ENCODE measurements at regions not wholly inside any gene's neighbourhood (a gene's known extent, or its start where the extent isn't known, plus 50 kb on each side); places are given as distances from the start of the nearest gene placed in this dataset.
A peak's percentile ranks its signal among the peaks of the same experiment; 100 is the strongest.
"Not testable (repeated sequence)": the region's sequence is repeated elsewhere in the genome, so short reads cannot be mapped to it uniquely, and the experiment has no call there.

DNA sequence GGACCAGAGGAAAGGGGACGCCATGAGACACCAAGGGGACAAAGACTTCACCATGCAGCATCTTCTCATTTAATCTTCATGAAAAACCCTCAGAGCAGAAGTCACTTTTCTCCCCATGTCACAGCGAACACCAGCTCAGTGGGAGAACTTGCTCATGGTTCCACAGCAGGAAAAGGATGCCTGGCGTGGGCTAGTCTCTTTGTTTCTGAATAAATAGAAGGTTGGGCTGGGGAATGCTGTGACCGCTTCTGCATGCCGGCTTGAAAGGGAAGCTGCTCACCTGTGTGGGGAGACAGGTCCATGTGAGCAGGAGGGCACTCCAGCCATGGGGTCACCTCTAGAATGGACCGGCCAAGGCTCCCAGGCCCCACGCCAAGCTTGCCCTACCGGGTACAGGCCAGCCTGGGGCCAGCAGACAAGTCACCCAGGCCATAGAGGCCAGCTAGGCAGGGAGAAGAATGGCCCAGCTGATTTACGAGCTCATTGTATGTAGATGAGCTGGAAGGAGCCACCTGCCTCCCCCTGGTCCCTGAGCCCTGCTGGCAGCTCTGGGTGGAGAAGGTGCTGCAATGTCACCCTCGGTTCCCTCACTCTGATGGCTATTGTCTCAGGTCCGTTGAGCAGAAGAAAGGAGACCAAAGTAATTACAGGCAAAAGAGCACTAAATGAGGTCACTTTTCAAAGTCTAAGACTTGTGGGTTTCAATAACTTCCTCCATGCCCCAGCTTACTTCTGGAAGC is 82.0 kb upstream of the PDZD8 start:
- H3K4me3 Mint-ChIP-seq, result no peak overlapping the region
- peaks cover 7% of the 10 kb centered on the region for H3K9me3 Mint-ChIP-seq
- no peaks in the 10 kb centered on the region for H3K36me3 Mint-ChIP-seq (ENCODE audit: low read depth)
- peak overlapping the region in 1 of 3 experiments; percentile 45 for H3K27ac Mint-ChIP-seq
- TF ChIP-seq, protein P1, sequence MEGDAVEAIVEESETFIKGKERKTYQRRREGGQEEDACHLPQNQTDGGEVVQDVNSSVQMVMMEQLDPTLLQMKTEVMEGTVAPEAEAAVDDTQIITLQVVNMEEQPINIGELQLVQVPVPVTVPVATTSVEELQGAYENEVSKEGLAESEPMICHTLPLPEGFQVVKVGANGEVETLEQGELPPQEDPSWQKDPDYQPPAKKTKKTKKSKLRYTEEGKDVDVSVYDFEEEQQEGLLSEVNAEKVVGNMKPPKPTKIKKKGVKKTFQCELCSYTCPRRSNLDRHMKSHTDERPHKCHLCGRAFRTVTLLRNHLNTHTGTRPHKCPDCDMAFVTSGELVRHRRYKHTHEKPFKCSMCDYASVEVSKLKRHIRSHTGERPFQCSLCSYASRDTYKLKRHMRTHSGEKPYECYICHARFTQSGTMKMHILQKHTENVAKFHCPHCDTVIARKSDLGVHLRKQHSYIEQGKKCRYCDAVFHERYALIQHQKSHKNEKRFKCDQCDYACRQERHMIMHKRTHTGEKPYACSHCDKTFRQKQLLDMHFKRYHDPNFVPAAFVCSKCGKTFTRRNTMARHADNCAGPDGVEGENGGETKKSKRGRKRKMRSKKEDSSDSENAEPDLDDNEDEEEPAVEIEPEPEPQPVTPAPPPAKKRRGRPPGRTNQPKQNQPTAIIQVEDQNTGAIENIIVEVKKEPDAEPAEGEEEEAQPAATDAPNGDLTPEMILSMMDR (IDR thresholded peaks at IDR 0.05; ENCODE audit: unreplicated experiment in 3 of 3), result no peak
- peaks cover 23% of the 10 kb centered on the region for H3K4me1 Mint-ChIP-seq
- peaks cover 11% of the 10 kb centered on the region for H3K27me3 Mint-ChIP-seq (ENCODE audit: low read depth)

DNA sequence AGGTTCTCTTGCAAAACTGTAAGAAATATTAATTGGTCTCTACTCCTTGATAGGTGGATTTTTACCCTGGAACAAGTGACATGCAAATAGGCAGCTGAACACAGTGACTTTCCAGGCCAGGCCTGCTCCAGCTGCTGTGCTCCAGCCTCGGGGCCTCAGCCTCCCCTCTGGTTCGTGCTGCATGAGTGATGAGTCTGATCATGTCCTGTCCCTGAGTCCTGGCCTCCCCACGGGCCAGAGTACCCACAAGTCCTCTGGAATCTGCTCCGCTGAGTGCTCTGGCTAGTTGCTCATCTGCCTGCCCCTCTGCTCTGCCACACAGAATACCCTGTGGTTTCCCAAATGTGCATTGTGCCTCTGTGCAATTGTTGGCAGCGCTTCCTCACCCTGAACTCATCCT is 80.1 kb upstream of the PDZD8 start:
- TF ChIP-seq, protein P1 (IDR thresholded peaks at IDR 0.05; ENCODE audit: unreplicated experiment in 3 of 3), result no peak
- peaks cover 11% of the 10 kb centered on the region for H3K27me3 Mint-ChIP-seq (ENCODE audit: low read depth)
- peaks cover 11% of the 10 kb centered on the region for H3K9me3 Mint-ChIP-seq
- H3K36me3 Mint-ChIP-seq (ENCODE audit: low read depth), result no peaks in the 10 kb centered on the region
- peaks cover 17% of the 10 kb centered on the region for H3K4me1 Mint-ChIP-seq
- no peak overlapping the region for H3K4me3 Mint-ChIP-seq
- no peak overlapping the region for H3K27ac Mint-ChIP-seq

DNA sequence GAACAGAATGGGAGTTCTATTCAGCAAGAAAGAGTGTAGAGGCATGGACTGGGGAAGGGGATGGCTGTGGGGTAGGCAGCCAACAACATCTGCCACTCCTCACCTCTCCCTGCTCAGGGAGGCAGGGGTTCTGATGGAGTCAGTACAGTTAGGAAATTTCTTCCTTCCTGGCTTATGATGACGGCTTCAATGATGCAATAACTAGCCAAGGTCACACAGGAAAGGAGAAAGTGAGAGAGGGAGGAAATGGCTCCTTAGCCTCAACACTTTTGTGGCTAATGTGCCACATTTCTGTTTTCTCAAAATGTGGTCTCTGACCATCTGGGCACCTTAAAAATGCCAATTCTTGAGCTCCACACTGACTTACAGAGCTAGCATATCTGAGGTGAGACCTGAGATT is 79.3 kb upstream of the PDZD8 start:
- TF ChIP-seq, protein P1 (IDR thresholded peaks at IDR 0.05; ENCODE audit: unreplicated experiment in 3 of 3), result no peak
- H3K4me1 Mint-ChIP-seq, result peaks cover 17% of the 10 kb centered on the region
- peaks cover 11% of the 10 kb centered on the region for H3K27me3 Mint-ChIP-seq (ENCODE audit: low read depth)
- H3K4me3 Mint-ChIP-seq, result no peak overlapping the region
- peaks cover 11% of the 10 kb centered on the region for H3K9me3 Mint-ChIP-seq
- H3K36me3 Mint-ChIP-seq (ENCODE audit: low read depth), result no peaks in the 10 kb centered on the region
- no peak overlapping the region for H3K27ac Mint-ChIP-seq

DNA sequence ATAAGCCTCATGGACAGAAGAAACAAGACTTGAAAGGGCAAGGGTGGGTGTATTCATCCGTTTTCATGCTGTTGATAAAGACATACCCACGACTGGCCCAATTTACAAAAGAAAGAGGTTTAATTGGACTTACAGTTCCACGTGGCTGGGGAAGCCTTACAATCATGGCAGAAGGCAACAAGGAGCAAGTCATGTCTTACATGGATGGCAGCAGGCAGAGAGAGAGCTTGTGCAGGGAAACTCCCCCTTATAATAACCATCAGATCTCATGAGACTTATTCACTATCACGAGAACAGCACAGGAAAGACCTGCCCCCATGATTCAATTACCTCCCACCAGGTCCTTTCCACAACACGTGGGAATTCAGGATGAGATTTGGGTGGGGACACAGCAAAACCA is 78.2 kb upstream of the PDZD8 start:
- not testable (repeated sequence) for H3K27ac Mint-ChIP-seq; H3K36me3 Mint-ChIP-seq (ENCODE audit: low read depth); H3K4me3 Mint-ChIP-seq
- peaks cover 20% of the 10 kb centered on the region for H3K4me1 Mint-ChIP-seq
- H3K27me3 Mint-ChIP-seq (ENCODE audit: low read depth), result peaks cover 11% of the 10 kb centered on the region
- H3K9me3 Mint-ChIP-seq, result peaks cover 11% of the 10 kb centered on the region

DNA sequence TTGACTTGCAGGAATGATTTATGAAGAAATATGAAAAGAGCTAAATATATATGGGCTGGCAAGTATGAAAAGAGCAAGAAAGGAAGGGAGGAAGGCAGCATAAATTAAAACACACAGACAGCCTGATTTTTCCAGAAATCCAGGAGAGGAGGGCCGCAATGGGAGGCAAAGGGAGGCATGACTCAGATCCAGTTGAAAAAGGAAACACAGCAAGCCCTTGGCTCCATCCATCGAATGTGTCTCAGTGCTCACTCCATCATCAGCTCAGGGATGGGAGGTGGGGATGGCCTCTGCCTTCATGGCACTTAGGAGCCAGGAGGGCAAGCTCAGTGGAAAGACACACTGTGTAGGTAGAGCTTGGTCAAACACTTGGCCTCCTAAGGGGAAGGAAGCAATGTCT is 75.7 kb upstream of the PDZD8 start:
- H3K27me3 Mint-ChIP-seq (ENCODE audit: low read depth), result peaks cover 11% of the 10 kb centered on the region
- TF ChIP-seq, protein P1 (IDR thresholded peaks at IDR 0.05; ENCODE audit: unreplicated experiment in 3 of 3), result no peak

DNA sequence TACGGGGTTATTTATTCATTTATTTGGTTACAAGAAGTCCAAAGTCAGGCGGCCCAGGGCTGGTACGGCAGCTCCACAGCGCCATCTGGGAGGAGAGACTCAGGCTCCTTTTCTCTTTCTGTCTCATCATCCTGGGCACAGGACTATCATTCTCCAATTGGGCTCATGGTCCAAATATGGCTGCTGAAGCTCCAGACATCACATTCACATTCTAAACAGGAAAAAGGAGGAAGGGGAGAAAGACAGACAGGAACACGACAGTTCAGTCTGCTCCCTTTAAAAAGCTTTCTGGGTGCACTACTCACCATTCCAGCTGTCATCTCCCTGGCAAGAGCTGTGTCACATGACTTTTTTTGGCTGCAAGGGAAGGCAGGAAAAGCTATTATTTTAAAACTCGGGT is 74.4 kb upstream of the PDZD8 start:
- peaks cover 17% of the 10 kb centered on the region for H3K4me1 Mint-ChIP-seq
- no peak overlapping the region for H3K27ac Mint-ChIP-seq
- peaks cover 18% of the 10 kb centered on the region for H3K27me3 Mint-ChIP-seq (ENCODE audit: low read depth)
- TF ChIP-seq, protein P1 (IDR thresholded peaks at IDR 0.05; ENCODE audit: unreplicated experiment in 3 of 3), result no peak
- no peaks in the 10 kb centered on the region for H3K36me3 Mint-ChIP-seq (ENCODE audit: low read depth)
- H3K9me3 Mint-ChIP-seq, result peaks cover 20% of the 10 kb centered on the region
- H3K4me3 Mint-ChIP-seq, result no peak overlapping the region

More for the DNA sequence above, 75.7 kb upstream of the PDZD8 start:
- peak overlapping the region in 1 of 3 experiments; percentile 2 for H3K4me3 Mint-ChIP-seq
- peaks cover 17% of the 10 kb centered on the region for H3K4me1 Mint-ChIP-seq
- peak overlapping the region in 1 of 3 experiments; percentile 11 for H3K27ac Mint-ChIP-seq
- H3K9me3 Mint-ChIP-seq, result peaks cover 15% of the 10 kb centered on the region
- no peaks in the 10 kb centered on the region for H3K36me3 Mint-ChIP-seq (ENCODE audit: low read depth)

Data from nephron (organoid).